ENCODE measurements at regions not wholly inside any gene's neighbourhood (a gene's known extent, or its start where the extent isn't known, plus 50 kb on each side); places are given as distances from the start of the nearest gene placed in this dataset.

GRCh38 chr2:156700681-156701080, 264.5 kb downstream of the GPD2 start:
- TF ChIP-seq EZH2 (IDR thresholded peaks at IDR 0.05; ENCODE audit: borderline replicate concordance, insufficient read depth, low read length, poor library complexity, severe bottlenecking) (no peak), POLR2AphosphoS5 (IDR thresholded peaks at IDR 0.05) (no peak)
